ENCODE measurements at regions not wholly inside any gene's neighbourhood (a gene's known extent, or its start where the extent isn't known, plus 50 kb on each side); places are given as distances from the start of the nearest gene placed in this dataset.

DNA sequence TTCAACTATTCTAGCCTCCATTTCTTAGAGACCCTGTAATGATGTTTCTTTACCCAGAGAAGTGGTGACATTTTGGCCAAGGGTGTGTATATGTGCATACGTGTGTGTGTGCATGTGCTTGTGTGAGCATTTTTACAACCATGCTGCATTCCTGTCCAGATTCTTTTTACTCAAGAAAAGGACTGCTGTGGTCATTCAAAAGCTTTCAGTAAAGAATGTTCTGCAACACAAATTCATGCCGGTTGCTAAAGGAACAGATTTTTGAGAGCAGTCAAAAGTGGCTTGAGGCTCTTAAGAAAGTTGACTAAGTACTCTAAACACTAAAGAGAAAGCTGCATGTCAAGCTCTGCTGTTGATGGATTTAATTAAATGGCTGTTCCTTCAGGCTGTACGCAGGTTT is 65.0 kb upstream of the FMR1 start:
- FAIRE-seq: no peak
- no peak for DNase-seq (ENCODE audit: insufficient read length, low spot score)
- TF ChIP-seq, protein P1, sequence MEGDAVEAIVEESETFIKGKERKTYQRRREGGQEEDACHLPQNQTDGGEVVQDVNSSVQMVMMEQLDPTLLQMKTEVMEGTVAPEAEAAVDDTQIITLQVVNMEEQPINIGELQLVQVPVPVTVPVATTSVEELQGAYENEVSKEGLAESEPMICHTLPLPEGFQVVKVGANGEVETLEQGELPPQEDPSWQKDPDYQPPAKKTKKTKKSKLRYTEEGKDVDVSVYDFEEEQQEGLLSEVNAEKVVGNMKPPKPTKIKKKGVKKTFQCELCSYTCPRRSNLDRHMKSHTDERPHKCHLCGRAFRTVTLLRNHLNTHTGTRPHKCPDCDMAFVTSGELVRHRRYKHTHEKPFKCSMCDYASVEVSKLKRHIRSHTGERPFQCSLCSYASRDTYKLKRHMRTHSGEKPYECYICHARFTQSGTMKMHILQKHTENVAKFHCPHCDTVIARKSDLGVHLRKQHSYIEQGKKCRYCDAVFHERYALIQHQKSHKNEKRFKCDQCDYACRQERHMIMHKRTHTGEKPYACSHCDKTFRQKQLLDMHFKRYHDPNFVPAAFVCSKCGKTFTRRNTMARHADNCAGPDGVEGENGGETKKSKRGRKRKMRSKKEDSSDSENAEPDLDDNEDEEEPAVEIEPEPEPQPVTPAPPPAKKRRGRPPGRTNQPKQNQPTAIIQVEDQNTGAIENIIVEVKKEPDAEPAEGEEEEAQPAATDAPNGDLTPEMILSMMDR (IDR thresholded peaks at IDR 0.05; ENCODE audit: insufficient read depth, missing control alignments): no peak

GRCh38 chrX:147847999-147848398 is 63.7 kb upstream of the FMR1 start:
- DNase-seq (ENCODE audit: insufficient read length, low spot score) (no peak), FAIRE-seq (no peak)
- TF ChIP-seq, protein P1 (IDR thresholded peaks at IDR 0.05; ENCODE audit: insufficient read depth, missing control alignments): no peak

- DNase-seq (ENCODE audit: insufficient read length, low spot score): no peak
- TF ChIP-seq, protein P1 (IDR thresholded peaks at IDR 0.05; ENCODE audit: insufficient read depth, missing control alignments): no peak
- FAIRE-seq: no peak
Measured at GRCh38 chrX:147848543-147849443, 62.9 kb upstream of the FMR1 start.

- no peak for FAIRE-seq
- TF ChIP-seq, protein P1 (IDR thresholded peaks at IDR 0.05; ENCODE audit: insufficient read depth, missing control alignments): no peak
- no peak for DNase-seq (ENCODE audit: insufficient read length, low spot score)
Measured at GRCh38 chrX:147850875-147851274, 60.8 kb upstream of the FMR1 start.

GRCh38 chrX:147853701-147854100 is 58.0 kb upstream of the FMR1 start:
- no peak for FAIRE-seq
- TF ChIP-seq, protein P1 (IDR thresholded peaks at IDR 0.05; ENCODE audit: insufficient read depth, missing control alignments): no peak

GRCh38 chrX:147859666-147860065 is 52.1 kb upstream of the FMR1 start:
- DNase-seq (ENCODE audit: insufficient read length, low spot score): no peak
- TF ChIP-seq, protein P1 (IDR thresholded peaks at IDR 0.05; ENCODE audit: insufficient read depth, missing control alignments): no peak
- no peak for FAIRE-seq

More at GRCh38 chrX:147853701-147854100, 58.0 kb upstream of the FMR1 start:
- DNase-seq (ENCODE audit: insufficient read length, low spot score): no peak

All from D721Med (cell line).